GM12865 (cell line): ENCODE measurements at regions not wholly inside any gene's neighbourhood (a gene's known extent, or its start where the extent isn't known, plus 50 kb on each side); places are given as distances from the start of the nearest gene placed in this dataset.
"Not testable (repeated sequence)": the region's sequence is repeated elsewhere in the genome, so short reads cannot be mapped to it uniquely, and the experiment has no call there.

ENCODE experiments used
- DNase-seq: peaks from one replicate; pipeline ENCODE4 v3.0.0; 2010; ENCODE audit warnings: low read depth
- H3K4me3 ChIP-seq: 2 replicates; pipeline ENCODE4 v1.5.1; 2011; ENCODE audit warnings: mild to moderate bottlenecking, low read depth, low read length, control low read depth
- TF ChIP-seq, protein P1 (sequence below): IDR thresholded peaks from 2 replicates; pipeline ENCODE4 v1.5.1; 2011; ENCODE audit warnings: low read length, control low read depth, low read depth, inconsistent platforms; ENCODE audit not compliant: insufficient read depth; ENCODE audit errors: missing control alignments

DNA sequence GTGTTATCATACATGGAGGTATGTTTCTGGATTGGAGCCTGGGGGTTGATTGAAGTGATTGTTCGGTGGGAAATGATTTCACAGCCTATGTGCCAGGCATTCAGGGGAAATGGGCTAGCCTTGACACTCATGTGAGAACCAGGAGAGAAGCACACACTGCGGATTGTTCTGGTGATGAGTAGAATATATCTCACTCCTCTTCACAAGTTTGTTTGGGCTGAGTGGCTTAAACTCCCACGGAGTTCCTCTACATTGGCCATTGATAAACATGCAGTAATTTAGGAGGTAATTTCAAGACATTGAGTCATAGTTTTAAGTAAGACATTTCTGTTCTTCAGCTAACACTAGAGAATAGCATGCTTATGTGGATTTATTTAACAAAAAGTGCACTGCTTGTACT is 498.9 kb upstream of the NETO1 start:
- TF ChIP-seq, protein P1, sequence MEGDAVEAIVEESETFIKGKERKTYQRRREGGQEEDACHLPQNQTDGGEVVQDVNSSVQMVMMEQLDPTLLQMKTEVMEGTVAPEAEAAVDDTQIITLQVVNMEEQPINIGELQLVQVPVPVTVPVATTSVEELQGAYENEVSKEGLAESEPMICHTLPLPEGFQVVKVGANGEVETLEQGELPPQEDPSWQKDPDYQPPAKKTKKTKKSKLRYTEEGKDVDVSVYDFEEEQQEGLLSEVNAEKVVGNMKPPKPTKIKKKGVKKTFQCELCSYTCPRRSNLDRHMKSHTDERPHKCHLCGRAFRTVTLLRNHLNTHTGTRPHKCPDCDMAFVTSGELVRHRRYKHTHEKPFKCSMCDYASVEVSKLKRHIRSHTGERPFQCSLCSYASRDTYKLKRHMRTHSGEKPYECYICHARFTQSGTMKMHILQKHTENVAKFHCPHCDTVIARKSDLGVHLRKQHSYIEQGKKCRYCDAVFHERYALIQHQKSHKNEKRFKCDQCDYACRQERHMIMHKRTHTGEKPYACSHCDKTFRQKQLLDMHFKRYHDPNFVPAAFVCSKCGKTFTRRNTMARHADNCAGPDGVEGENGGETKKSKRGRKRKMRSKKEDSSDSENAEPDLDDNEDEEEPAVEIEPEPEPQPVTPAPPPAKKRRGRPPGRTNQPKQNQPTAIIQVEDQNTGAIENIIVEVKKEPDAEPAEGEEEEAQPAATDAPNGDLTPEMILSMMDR, result no peak
- H3K4me3 ChIP-seq, result no peak overlapping the region
- DNase-seq, result no peak

DNA sequence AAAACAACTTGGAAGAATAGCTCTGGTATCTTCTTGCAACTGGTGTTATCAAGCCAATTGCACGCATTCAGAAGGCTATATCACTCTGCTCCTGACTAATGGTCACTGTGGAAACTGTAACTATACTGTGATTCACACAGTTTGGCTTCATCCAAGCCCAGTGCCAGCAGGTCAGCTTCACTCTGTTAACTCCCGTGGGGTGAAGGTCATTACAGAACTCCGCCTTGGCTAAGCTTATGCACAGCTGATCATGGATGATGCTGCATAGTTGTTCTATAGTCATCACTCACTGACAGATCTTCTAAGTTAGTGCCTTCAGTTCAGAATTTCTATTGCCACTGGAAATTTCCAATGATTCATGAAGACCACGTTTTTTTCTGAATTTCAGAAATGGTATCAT is 497.2 kb upstream of the NETO1 start:
- DNase-seq, result no peak
- TF ChIP-seq, protein P1, result no peak

DNA sequence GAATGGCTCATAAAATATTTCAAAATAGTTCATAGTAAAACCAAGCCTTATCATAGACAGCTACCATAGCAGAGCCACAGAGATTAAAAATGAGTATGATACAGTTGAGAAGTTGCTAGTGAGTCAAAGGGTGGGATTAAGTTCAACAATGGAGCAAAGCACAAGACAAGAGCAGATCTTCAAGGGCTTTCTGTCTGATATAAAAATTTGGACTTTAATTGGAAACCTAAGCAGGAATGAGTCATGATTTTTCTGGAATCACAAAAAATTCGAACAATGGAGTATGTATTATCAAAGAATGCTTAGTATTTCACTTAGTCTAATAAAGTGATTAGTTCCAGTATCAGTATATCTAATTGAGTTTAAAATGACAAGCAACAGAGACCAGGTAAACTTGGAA is 487.3 kb upstream of the NETO1 start:
- no peak for DNase-seq
- H3K4me3 ChIP-seq, result no peak overlapping the region
- TF ChIP-seq, protein P1, result no peak

More for the DNA sequence above, 497.2 kb upstream of the NETO1 start:
- H3K4me3 ChIP-seq, result no peak overlapping the region

DNA sequence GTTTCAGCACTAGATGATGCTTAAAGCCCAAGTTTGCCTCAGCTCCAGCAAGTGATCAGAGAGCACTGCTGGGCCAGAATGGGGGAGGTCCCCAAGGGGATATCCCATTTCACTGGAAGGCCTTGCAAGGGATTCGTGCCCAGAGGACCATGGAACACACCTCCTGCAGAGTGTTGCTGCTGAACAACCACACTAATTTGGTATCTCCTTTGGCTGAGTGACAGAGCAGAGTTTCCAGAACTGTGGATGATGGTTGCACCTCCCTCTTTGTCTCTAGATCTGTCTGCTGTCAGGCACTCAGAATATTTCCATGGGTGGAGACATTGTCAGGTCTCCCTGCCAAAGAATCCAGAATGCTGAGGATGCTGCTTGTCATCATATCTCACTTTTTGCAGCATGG is 484.8 kb upstream of the NETO1 start:
- TF ChIP-seq, protein P1, result no peak
- no peak overlapping the region for H3K4me3 ChIP-seq
- DNase-seq, result no peak

DNA sequence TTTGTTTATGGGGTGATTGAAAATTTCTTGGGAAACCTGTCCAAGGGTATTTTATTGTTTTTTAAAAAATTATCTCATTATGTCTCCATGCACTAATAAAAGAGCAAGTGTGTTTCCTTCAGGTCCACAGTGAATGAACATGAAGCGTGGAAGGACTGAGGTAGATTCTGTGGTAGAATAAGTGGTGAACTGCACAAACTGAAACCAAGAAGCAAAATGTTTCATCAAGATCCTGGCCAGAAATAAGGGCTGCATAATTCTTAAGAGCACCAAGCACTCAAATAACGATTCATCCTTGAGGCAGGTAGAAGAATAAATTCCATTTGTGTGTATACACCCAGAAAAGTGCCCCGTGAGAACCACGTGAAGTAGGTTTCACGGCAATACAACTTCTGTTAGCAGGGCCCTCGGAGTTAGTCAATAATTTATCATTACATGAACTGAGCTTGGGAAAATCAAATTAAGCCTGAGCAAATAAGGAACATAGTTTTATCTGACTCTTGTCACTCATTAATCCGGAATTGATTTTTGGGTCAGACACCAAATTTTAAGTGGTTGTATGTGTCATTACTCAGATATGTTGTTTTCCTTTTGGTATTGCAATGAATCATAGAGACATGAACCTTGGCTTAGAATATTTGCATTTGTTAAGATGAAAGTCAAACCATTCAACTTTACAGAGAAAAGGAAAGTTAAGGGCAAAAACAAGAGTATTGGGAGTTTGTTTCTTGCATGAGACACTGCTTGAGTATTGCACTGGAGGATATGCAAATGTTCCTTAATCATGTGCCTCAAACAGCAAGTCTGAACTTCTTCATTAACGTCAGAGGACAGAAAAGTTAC is 472.6 kb upstream of the NETO1 start:
- TF ChIP-seq, protein P1, result no peak
- DNase-seq, result no peak
- no peak overlapping the region for H3K4me3 ChIP-seq

DNA sequence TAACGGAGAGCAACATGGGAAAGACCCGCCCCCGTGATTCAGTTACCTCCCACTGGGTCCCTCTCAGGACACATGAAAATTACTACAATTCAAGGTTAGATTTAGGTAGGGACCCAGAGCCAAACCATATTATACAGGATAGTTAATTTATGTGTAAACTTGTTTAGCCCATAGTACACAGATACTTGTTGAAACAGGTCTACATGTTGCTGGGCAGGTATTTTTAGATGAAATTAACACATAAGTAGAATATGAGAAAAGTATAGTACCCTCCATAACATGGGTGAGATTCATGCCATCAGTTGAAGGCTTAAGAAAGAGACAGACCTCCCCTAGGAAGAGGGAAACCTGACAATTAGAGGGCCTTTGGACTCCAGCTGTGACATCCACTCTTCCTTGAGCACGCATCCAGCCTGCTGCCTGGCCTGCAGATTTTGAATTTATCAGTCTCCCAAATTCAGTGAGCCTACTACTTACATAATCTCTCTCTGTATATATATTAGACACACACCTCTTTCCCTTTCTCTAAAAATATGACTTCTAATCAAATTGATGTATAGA is 463.5 kb upstream of the NETO1 start:
- no peak overlapping the region for H3K4me3 ChIP-seq
- TF ChIP-seq, protein P1, result no peak
- DNase-seq, result no peak

DNA sequence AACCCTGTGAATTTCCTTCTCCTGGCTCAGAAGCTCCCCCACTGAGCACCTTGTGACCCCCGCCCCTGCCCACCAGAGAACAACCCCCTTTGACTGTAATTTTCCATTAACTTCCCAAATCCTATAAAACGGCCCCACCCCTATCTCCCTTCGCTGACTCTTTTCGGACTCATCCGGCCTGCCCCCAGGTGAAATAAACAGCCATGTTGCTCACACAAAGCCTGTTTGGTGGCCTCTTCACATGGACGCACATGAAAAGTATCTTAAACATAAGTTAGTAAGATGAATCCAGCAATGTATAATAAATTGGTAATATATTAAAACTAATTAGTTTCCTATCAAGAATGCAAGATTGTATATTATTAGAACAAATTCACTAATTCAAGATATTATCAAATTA is 462.3 kb upstream of the NETO1 start:
- not testable (repeated sequence) for H3K4me3 ChIP-seq, DNase-seq

DNA sequence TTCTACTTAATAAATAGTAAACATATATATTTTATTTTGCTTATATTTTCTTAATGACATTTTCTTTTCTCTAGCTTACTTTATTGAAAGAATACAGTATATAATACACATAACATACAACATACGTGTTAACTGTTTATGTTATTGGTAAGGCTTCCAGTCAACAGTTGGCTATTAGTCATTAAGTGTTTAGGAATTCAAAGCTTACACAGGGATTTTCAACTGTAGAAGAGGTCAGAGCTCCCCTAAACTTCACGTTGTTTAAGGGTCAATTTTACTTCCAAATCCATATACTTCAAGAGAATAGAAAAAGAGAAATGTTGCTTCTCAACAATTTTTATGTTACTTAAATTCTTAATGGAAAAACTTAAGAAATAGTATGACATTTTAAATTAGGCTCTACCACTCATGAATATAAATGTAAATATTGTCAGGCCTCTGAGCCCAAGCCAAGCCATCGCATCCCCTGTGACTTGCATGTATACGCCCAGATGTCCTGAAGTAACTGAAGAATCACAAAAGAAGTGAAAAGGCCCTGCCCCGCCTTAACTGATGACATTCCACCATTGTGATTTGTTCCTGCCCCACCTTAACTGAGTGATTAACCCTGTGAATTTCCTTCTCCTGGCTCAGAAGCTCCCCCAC is 456.5 kb upstream of the NETO1 start:
- not testable (repeated sequence) for H3K4me3 ChIP-seq, DNase-seq
